Left ventricle myocardium inferior (tissue), 1 donor: ENCODE measurements at regions not wholly inside any gene's neighbourhood (a gene's known extent, or its start where the extent isn't known, plus 50 kb on each side); places are given as distances from the start of the nearest gene placed in this dataset.

Experiments used
- DNase-seq: peaks from one replicate; pipeline ENCODE4 v3.0.0-alpha.2; 2020
- H3K27ac ChIP-seq: fragments of 200-600 bp; replicated peaks from 2 replicates; pipeline ENCODE4 v1.8.0; 2021
- H3K27me3 ChIP-seq: fragments of 200-600 bp; 2 replicates; pipeline ENCODE4 v1.8.0; 2021; ENCODE audit warnings: low read depth
- H3K36me3 ChIP-seq: fragments of 200-600 bp; 2 replicates; pipeline ENCODE4 v1.8.0; 2021
- H3K4me1 ChIP-seq: fragments of 200-600 bp; 2 replicates; pipeline ENCODE4 v1.8.0; 2021
- H3K4me3 ChIP-seq: fragments of 200-600 bp; 2 replicates; pipeline ENCODE4 v1.8.0; 2021; ENCODE audit warnings: mild to moderate bottlenecking, moderate library complexity
- H3K9me3 ChIP-seq: fragments of 200-600 bp; replicated peaks from 2 replicates; pipeline ENCODE4 v1.8.0; 2021
- CTCF ChIP-seq: fragments of 200-600 bp; IDR thresholded peaks from 2 replicates; pipeline ENCODE4 v1.8.0; 2021; ENCODE audit warnings: antibody characterized with exemption, mild to moderate bottlenecking, borderline replicate concordance
- intact Hi-C: fragments of 100-400 bp; cut with micrococcal nuclease; formaldehyde crosslinking; loops from one replicate; pipeline ENCODE4 v1.11.0; 2022
- donor health status: DM: no; HTN: yes; CAD: no; lungs with severe emphysema.

GRCh38 chrX:69046996-69047490, 118.2 kb downstream of the PJA1 start:
- no peaks in the 10 kb centered on the region for H3K9me3 ChIP-seq
- H3K36me3 ChIP-seq = no peaks in the 10 kb centered on the region
- DNase-seq = no peak
- no peak overlapping the region for H3K27ac ChIP-seq
- no peak for TF ChIP-seq CTCF
- no peaks in the 10 kb centered on the region for H3K27me3 ChIP-seq
- H3K4me3 ChIP-seq = no peak overlapping the region
- no peaks in the 10 kb centered on the region for H3K4me1 ChIP-seq
- intact Hi-C loops = no loop called here

GRCh38 chrX:69045616-69046345, 119.5 kb downstream of the PJA1 start:
- Histone ChIP-seq H3K9me3 (no peaks in the 10 kb centered on the region), H3K36me3 (no peaks in the 10 kb centered on the region), H3K4me1 (no peaks in the 10 kb centered on the region), H3K27me3 (no peaks in the 10 kb centered on the region), H3K4me3 (no peak overlapping the region), H3K27ac (no peak overlapping the region)
- intact Hi-C loops = no loop called here
- TF ChIP-seq CTCF = no peak
- no peak for DNase-seq

- intact Hi-C loops = no loop called here
- no peaks in the 10 kb centered on the region for H3K4me1 ChIP-seq
- no peaks in the 10 kb centered on the region for H3K36me3 ChIP-seq
- no peak for DNase-seq
- H3K9me3 ChIP-seq = no peaks in the 10 kb centered on the region
- no peaks in the 10 kb centered on the region for H3K27me3 ChIP-seq
- TF ChIP-seq CTCF = no peak
- no peak overlapping the region for H3K27ac ChIP-seq
- H3K4me3 ChIP-seq = no peak overlapping the region
Measured at GRCh38 chrX:69038816-69039215, 126.4 kb downstream of the PJA1 start.

GRCh38 chrX:69038188-69038587, 127.1 kb downstream of the PJA1 start:
- Histone ChIP-seq H3K27me3 (no peaks in the 10 kb centered on the region), H3K27ac (no peak overlapping the region), H3K36me3 (no peaks in the 10 kb centered on the region), H3K4me1 (no peaks in the 10 kb centered on the region), H3K9me3 (no peaks in the 10 kb centered on the region), H3K4me3 (no peak overlapping the region)
- no peak for DNase-seq
- no peak for TF ChIP-seq CTCF
- intact Hi-C loops = no loop called here

- H3K4me3 ChIP-seq = no peak overlapping the region
- TF ChIP-seq CTCF = no peak
- no peaks in the 10 kb centered on the region for H3K4me1 ChIP-seq
- H3K27ac ChIP-seq = no peak overlapping the region
- H3K27me3 ChIP-seq = no peaks in the 10 kb centered on the region
- DNase-seq = no peak
- intact Hi-C loops = no loop called here
- H3K9me3 ChIP-seq = no peaks in the 10 kb centered on the region
- H3K36me3 ChIP-seq = no peaks in the 10 kb centered on the region
Measured at GRCh38 chrX:69037786-69038185, 127.5 kb downstream of the PJA1 start.
